Neural cell (in vitro differentiated cells): ENCODE measurements at regions not wholly inside any gene's neighbourhood (a gene's known extent, or its start where the extent isn't known, plus 50 kb on each side); places are given as distances from the start of the nearest gene placed in this dataset.

Source experiments
- CTCF ChIP-seq: fragments of 450-650 bp; IDR thresholded peaks from 2 replicates; pipeline ENCODE4 v1.5.1; 2014; ENCODE audit warnings: antibody characterized with exemption, mild to moderate bottlenecking, moderate library complexity; ENCODE audit not compliant: poor library complexity, severe bottlenecking
- EZH2 ChIP-seq: fragments of 200-600, 300-800 bp; shearing (Covaris generic), sonication (generic); IDR thresholded peaks from 2 replicates; pipeline ENCODE4 v1.6.1; 2014; ENCODE audit warnings: antibody characterized with exemption, low read length, borderline replicate concordance, mild to moderate bottlenecking; ENCODE audit not compliant: insufficient read depth, poor library complexity, severe bottlenecking
- POLR2AphosphoS5 ChIP-seq: IDR thresholded peaks from 2 replicates; pipeline ENCODE4 v1.6.1; 2012
- RAD21 ChIP-seq: fragments of 450-650 bp; conservative IDR thresholded peaks from 2 replicates; pipeline ENCODE4 v1.6.1; 2014; ENCODE audit warnings: antibody characterized with exemption, mild to moderate bottlenecking, moderate library complexity
- REST ChIP-seq: IDR thresholded peaks from 2 replicates; pipeline ENCODE4 v1.6.1; 2012; ENCODE audit warnings: borderline replicate concordance
- TAF1 ChIP-seq: IDR thresholded peaks from 2 replicates; pipeline ENCODE4 v1.6.1; 2012; ENCODE audit warnings: low read depth

GRCh38 chr21:35963920-35964451 is 96.3 kb downstream of the SETD4 start:
- TF ChIP-seq CTCF (no peak), RAD21 (no peak), EZH2 (no peak), POLR2AphosphoS5 (no peak), REST (no peak), TAF1 (no peak)
